GM12878 (cell line): ENCODE measurements at regions not wholly inside any gene's neighbourhood (a gene's known extent, or its start where the extent isn't known, plus 50 kb on each side); places are given as distances from the start of the nearest gene placed in this dataset.
"Not testable (repeated sequence)": the region's sequence is repeated elsewhere in the genome, so short reads cannot be mapped to it uniquely, and the experiment has no call there.

Source experiments
- JUNB ChIP-seq: IDR thresholded peaks from 2 replicates; pipeline ENCODE4 v1.6.1; 2016; ENCODE audit warnings: antibody characterized with exemption, mild to moderate bottlenecking
- POLR2A ChIP-seq: IDR thresholded peaks from 2 replicates; pipeline ENCODE4 v1.6.1; 2011; ENCODE audit warnings: low read depth, mild to moderate bottlenecking, low read length
- TF ChIP-seq, protein P1 (sequence below), 3 experiments: IDR thresholded peaks in 2 of 3; conservative IDR thresholded peaks in 1 of 3; 2 replicates each; pipeline ENCODE4 v1.5.1; 2011; ENCODE audit warnings: low read depth in 3 of 3, low read length in 3 of 3, mild to moderate bottlenecking in 3 of 3, control low read depth in 2 of 3, moderate library complexity in 2 of 3, inconsistent platforms in 1 of 3, mixed read lengths in 1 of 3; ENCODE audit not compliant: control insufficient read depth in 2 of 3, insufficient read depth in 1 of 3; ENCODE audit errors: extremely low read depth in 1 of 3

GRCh38 chr15:22161398-22161797 is 81.1 kb downstream of the OR4M2 start:
- TF ChIP-seq, protein P1, sequence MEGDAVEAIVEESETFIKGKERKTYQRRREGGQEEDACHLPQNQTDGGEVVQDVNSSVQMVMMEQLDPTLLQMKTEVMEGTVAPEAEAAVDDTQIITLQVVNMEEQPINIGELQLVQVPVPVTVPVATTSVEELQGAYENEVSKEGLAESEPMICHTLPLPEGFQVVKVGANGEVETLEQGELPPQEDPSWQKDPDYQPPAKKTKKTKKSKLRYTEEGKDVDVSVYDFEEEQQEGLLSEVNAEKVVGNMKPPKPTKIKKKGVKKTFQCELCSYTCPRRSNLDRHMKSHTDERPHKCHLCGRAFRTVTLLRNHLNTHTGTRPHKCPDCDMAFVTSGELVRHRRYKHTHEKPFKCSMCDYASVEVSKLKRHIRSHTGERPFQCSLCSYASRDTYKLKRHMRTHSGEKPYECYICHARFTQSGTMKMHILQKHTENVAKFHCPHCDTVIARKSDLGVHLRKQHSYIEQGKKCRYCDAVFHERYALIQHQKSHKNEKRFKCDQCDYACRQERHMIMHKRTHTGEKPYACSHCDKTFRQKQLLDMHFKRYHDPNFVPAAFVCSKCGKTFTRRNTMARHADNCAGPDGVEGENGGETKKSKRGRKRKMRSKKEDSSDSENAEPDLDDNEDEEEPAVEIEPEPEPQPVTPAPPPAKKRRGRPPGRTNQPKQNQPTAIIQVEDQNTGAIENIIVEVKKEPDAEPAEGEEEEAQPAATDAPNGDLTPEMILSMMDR (IDR thresholded peaks at IDR 0.05 in 2 of 3, conservative IDR thresholded peaks at IDR 0.05 in 1 of 3; ENCODE audit: control insufficient read depth in 2 of 3, extremely low read depth in 1 of 3, insufficient read depth in 1 of 3, low read depth in 3 of 3, low read length in 3 of 3) = not testable (repeated sequence)
- not testable (repeated sequence) for TF ChIP-seq JUNB, POLR2A
